ENCODE measurements at regions not wholly inside any gene's neighbourhood (a gene's known extent, or its start where the extent isn't known, plus 50 kb on each side); places are given as distances from the start of the nearest gene placed in this dataset.

- POLR2A ChIA-PET = no interaction called here
- H3K27me3 ChIP-seq (ENCODE audit: insufficient read depth, low read length) = no peaks in the 10 kb centered on the region
- no peak overlapping the region for H2AFZ ChIP-seq (ENCODE audit: low read depth, low read length, poor library complexity, severe bottlenecking)
- RAD21 ChIA-PET (ENCODE audit: low non-redundant PET in 1 of 2, low total read pairs in 2 of 2, uncharacterized antibody in 2 of 2, unreplicated experiment in 2 of 2) = no interaction called here
- no peaks in the 10 kb centered on the region for H4K20me1 ChIP-seq (ENCODE audit: insufficient read depth)
- TF ChIP-seq SIN3A (IDR thresholded peaks at IDR 0.05; ENCODE audit: low read depth) = no peak
- TF ChIP-seq CBX3 (IDR thresholded peaks at IDR 0.05; ENCODE audit: low read depth) = no peak
- no peak for TF ChIP-seq SRF (IDR thresholded peaks at IDR 0.05; ENCODE audit: low read depth)
- no peak overlapping the region for H3K9ac ChIP-seq (ENCODE audit: low read length)
- no peak overlapping the region for H3K4me2 ChIP-seq (ENCODE audit: low read length)
- intact Hi-C loops (cut with micrococcal nuclease) = no loop called here
- ATAC-seq = no peak
- CTCF ChIA-PET = no interaction called here
- H3K4me3 ChIP-seq (replicated peaks in 1 of 2; ENCODE audit: low read depth in 1 of 2, low read length in 2 of 2) = no peak overlapping the region
- DNase-seq (ENCODE audit: low read depth, low spot score) = no peak
- no peak overlapping the region for H3K27ac ChIP-seq (ENCODE audit: low read depth, low read length)
- BruUV-seq (replicated peaks) = no TSS peak
- no peaks in the 10 kb centered on the region for H3K79me2 ChIP-seq (ENCODE audit: insufficient read depth, low read length)
- H3K36me3 ChIP-seq (ENCODE audit: control insufficient read depth in 1 of 2, insufficient read depth in 2 of 2, low read length in 2 of 2) = no peaks in the 10 kb centered on the region
- H3K9me3 ChIP-seq (ENCODE audit: control insufficient read depth in 1 of 2, insufficient read depth in 1 of 2, low read depth in 1 of 2, low read length in 2 of 2) = no peaks in the 10 kb centered on the region
- no peaks in the 10 kb centered on the region for H3K4me1 ChIP-seq (ENCODE audit: control insufficient read depth in 1 of 2, insufficient read depth in 2 of 2, low read length in 2 of 2)
- no peaks in the 10 kb centered on the region for H3K9me2 ChIP-seq (ENCODE audit: insufficient read depth)
Measured at GRCh38 chr12:105483691-105484090, 153.2 kb downstream of the C12orf75 start.

GRCh38 chr12:105485321-105485910 lies 154.9 kb downstream of the C12orf75 start:
- DNase-seq (ENCODE audit: low read depth, low spot score) (no peak), ATAC-seq (no peak)
- Histone ChIP-seq H3K9me3 (ENCODE audit: control insufficient read depth in 1 of 2, insufficient read depth in 1 of 2, low read depth in 1 of 2, low read length in 2 of 2) (no peaks in the 10 kb centered on the region), H3K4me2 (ENCODE audit: low read length) (no peak overlapping the region), H3K4me3 (replicated peaks in 1 of 2; ENCODE audit: low read depth in 1 of 2, low read length in 2 of 2) (no peak overlapping the region), H3K36me3 (ENCODE audit: control insufficient read depth in 1 of 2, insufficient read depth in 2 of 2, low read length in 2 of 2) (no peaks in the 10 kb centered on the region), H3K9ac (ENCODE audit: low read length) (no peak overlapping the region), H2AFZ (ENCODE audit: low read depth, low read length, poor library complexity, severe bottlenecking) (no peak overlapping the region), H3K9me2 (ENCODE audit: insufficient read depth) (no peaks in the 10 kb centered on the region), H3K27ac (ENCODE audit: low read depth, low read length) (no peak overlapping the region), H3K27me3 (ENCODE audit: insufficient read depth, low read length) (no peaks in the 10 kb centered on the region), H4K20me1 (ENCODE audit: insufficient read depth) (no peaks in the 10 kb centered on the region), H3K79me2 (ENCODE audit: insufficient read depth, low read length) (no peaks in the 10 kb centered on the region), H3K4me1 (ENCODE audit: control insufficient read depth in 1 of 2, insufficient read depth in 2 of 2, low read length in 2 of 2) (no peaks in the 10 kb centered on the region)
- RAD21 ChIA-PET (ENCODE audit: low non-redundant PET in 1 of 2, low total read pairs in 2 of 2, uncharacterized antibody in 2 of 2, unreplicated experiment in 2 of 2) = no interaction called here
- TF ChIP-seq FOSL1 (IDR thresholded peaks at IDR 0.05; ENCODE audit: low read depth) = no peak
- TF ChIP-seq MAX (IDR thresholded peaks at IDR 0.05) = no peak
- TF ChIP-seq SIN3A (IDR thresholded peaks at IDR 0.05; ENCODE audit: low read depth) = no peak
- no peak for TF ChIP-seq POLR2A (IDR thresholded peaks at IDR 0.05; ENCODE audit: borderline replicate concordance, extremely low read depth, insufficient read depth, insufficient read length)
- TF ChIP-seq CTCF (IDR thresholded peaks at IDR 0.05 in 2 of 3, conservative IDR thresholded peaks at IDR 0.05 in 1 of 3; ENCODE audit: borderline replicate concordance in 1 of 3, insufficient read depth in 1 of 3, low read depth in 2 of 3, low read length in 2 of 3) = no peak
- TF ChIP-seq EZH2 (IDR thresholded peaks at IDR 0.05) = no peak
- TF ChIP-seq, protein P1, sequence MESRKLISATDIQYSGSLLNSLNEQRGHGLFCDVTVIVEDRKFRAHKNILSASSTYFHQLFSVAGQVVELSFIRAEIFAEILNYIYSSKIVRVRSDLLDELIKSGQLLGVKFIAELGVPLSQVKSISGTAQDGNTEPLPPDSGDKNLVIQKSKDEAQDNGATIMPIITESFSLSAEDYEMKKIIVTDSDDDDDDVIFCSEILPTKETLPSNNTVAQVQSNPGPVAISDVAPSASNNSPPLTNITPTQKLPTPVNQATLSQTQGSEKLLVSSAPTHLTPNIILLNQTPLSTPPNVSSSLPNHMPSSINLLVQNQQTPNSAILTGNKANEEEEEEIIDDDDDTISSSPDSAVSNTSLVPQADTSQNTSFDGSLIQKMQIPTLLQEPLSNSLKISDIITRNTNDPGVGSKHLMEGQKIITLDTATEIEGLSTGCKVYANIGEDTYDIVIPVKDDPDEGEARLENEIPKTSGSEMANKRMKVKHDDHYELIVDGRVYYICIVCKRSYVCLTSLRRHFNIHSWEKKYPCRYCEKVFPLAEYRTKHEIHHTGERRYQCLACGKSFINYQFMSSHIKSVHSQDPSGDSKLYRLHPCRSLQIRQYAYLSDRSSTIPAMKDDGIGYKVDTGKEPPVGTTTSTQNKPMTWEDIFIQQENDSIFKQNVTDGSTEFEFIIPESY (IDR thresholded peaks at IDR 0.05; ENCODE audit: extremely low read depth, insufficient replicate concordance, low read length) = no peak
- no peak for TF ChIP-seq EGR1 (IDR thresholded peaks at IDR 0.05; ENCODE audit: low read depth)
- TF ChIP-seq CEBPB (IDR thresholded peaks at IDR 0.05; ENCODE audit: low read depth) = no peak
- no peak for TF ChIP-seq SP1 (IDR thresholded peaks at IDR 0.05; ENCODE audit: low read depth)
- no peak for TF ChIP-seq RAD21 (IDR thresholded peaks at IDR 0.05; ENCODE audit: low read depth)
- no peak for TF ChIP-seq SRF (IDR thresholded peaks at IDR 0.05; ENCODE audit: low read depth)
- no peak for TF ChIP-seq ZNF274 (IDR thresholded peaks at IDR 0.05; ENCODE audit: low read depth, low read length)
- no peak for TF ChIP-seq ELF1 (IDR thresholded peaks at IDR 0.05; ENCODE audit: borderline replicate concordance, low read depth)
- TF ChIP-seq YY1 (IDR thresholded peaks at IDR 0.05; ENCODE audit: extremely low read depth, insufficient replicate concordance, low read depth, low read length) = no peak
- POLR2A ChIA-PET = no interaction called here
- intact Hi-C loops (cut with micrococcal nuclease) = no loop called here
- no TSS peak for BruUV-seq (replicated peaks)
- CTCF ChIA-PET = no interaction called here
